GM23338 (cell line): ENCODE measurements at regions not wholly inside any gene's neighbourhood (a gene's known extent, or its start where the extent isn't known, plus 50 kb on each side); places are given as distances from the start of the nearest gene placed in this dataset.

Experiments
- ATAC-seq: fragments of 200-7000 bp; cut with Tn5 transposase; 3 replicates; pipeline ENCODE4 v1.9.1; 2020
- DNase-seq: peaks from one replicate; pipeline ENCODE4 v3.0.0-alpha.2; 2015; ENCODE audit warnings: low spot score
- H2AFZ ChIP-seq: fragments of 200-600 bp; sonication (generic); 2 replicates; pipeline ENCODE4 v1.8.0; 2016; ENCODE audit warnings: antibody characterized with exemption, mild to moderate bottlenecking, moderate library complexity
- H3F3A ChIP-seq: fragments of 200-600 bp; sonication (generic); replicated peaks from 2 replicates; pipeline ENCODE4 v1.8.0; 2017; ENCODE audit warnings: antibody characterized with exemption, mixed run types, low read depth
- H3K27ac ChIP-seq: fragments of 200-600 bp; sonication (generic); 2 replicates; pipeline ENCODE4 v1.6.1; 2016; ENCODE audit warnings: low read depth
- H3K27me3 ChIP-seq: fragments of 200-600 bp; sonication (generic); 2 replicates; pipeline ENCODE4 v1.8.0; 2016; ENCODE audit warnings: mild to moderate bottlenecking, mixed run types, moderate library complexity; ENCODE audit not compliant: insufficient read depth
- H3K36me3 ChIP-seq: fragments of 200-600 bp; sonication (generic); 2 replicates; pipeline ENCODE4 v1.8.0; 2016; ENCODE audit warnings: mild to moderate bottlenecking; ENCODE audit not compliant: insufficient read depth
- H3K4me1 ChIP-seq: fragments of 200-600 bp; sonication (generic); 2 replicates; pipeline ENCODE4 v1.8.0; 2016; ENCODE audit warnings: mild to moderate bottlenecking, moderate library complexity; ENCODE audit not compliant: insufficient read depth
- H3K4me2 ChIP-seq: fragments of 200-600 bp; sonication (generic); 2 replicates; pipeline ENCODE4 v1.7.1; 2017; ENCODE audit warnings: mixed run types
- H3K4me3 ChIP-seq: fragments of 200-600 bp; sonication (generic); 2 replicates; pipeline ENCODE4 v1.6.1; 2016; ENCODE audit warnings: mixed run types
- H3K79me2 ChIP-seq: fragments of 200-600 bp; sonication (generic); replicated peaks from 2 replicates; pipeline ENCODE4 v1.8.0; 2017; ENCODE audit warnings: mild to moderate bottlenecking; ENCODE audit not compliant: insufficient read depth
- H3K9me2 ChIP-seq: fragments of 200-600 bp; sonication (generic); 2 replicates; pipeline ENCODE4 v1.8.0; 2017; ENCODE audit not compliant: insufficient read depth
- H4K20me1 ChIP-seq: fragments of 200-600 bp; sonication (generic); replicated peaks from 2 replicates; pipeline ENCODE4 v1.8.0; 2017; ENCODE audit warnings: mild to moderate bottlenecking; ENCODE audit not compliant: insufficient read depth
- H3K27ac Mint-ChIP-seq: 2 replicates; pipeline ENCODE4 v1.8.0; 2020; ENCODE audit warnings: inconsistent platforms, mild to moderate bottlenecking, moderate library complexity, mixed read lengths
- H3K27me3 Mint-ChIP-seq: 3 replicates; pipeline ENCODE4 v1.8.0; 2022; ENCODE audit warnings: low read depth, mild to moderate bottlenecking, moderate library complexity, mixed read lengths, inconsistent platforms; ENCODE audit not compliant: insufficient read depth, poor library complexity
- H3K36me3 Mint-ChIP-seq: 3 replicates; pipeline ENCODE4 v1.8.0; 2021; ENCODE audit warnings: low read depth, mild to moderate bottlenecking, inconsistent platforms, moderate library complexity, mixed read lengths
- H3K4me1 Mint-ChIP-seq: 3 replicates; pipeline ENCODE4 v1.8.0; 2020; ENCODE audit warnings: mild to moderate bottlenecking, inconsistent platforms, mixed read lengths
- H3K4me3 Mint-ChIP-seq: 3 replicates; pipeline ENCODE4 v1.8.0; 2021; ENCODE audit warnings: moderate library complexity, mild to moderate bottlenecking, inconsistent platforms, mixed read lengths
- H3K9me3 Mint-ChIP-seq: 3 replicates; pipeline ENCODE4 v1.8.0; 2020; ENCODE audit warnings: moderate library complexity, mild to moderate bottlenecking, inconsistent platforms, mixed read lengths
- CREB1 ChIP-seq: fragments of 250-450 bp; sonication (Bioruptor Pico); IDR thresholded peaks from 2 replicates; pipeline ENCODE4 v1.5.0; 2020; ENCODE audit warnings: low read depth, mild to moderate bottlenecking, moderate library complexity
- CTCF ChIP-seq, 2 experiments: fragments of 200-600 bp in 1 of 2; sonication (generic) in 1 of 2; conservative IDR thresholded peaks; 2 replicates each; pipeline versions ENCODE4 v1.5.1 to v1.6.1; 2016 to 2017; ENCODE audit warnings: antibody characterized with exemption in 2 of 2, low read depth in 2 of 2, mild to moderate bottlenecking in 2 of 2, moderate library complexity in 1 of 2
- ETS1 ChIP-seq: IDR thresholded peaks from 2 replicates; pipeline ENCODE4 v1.6.1; 2016; ENCODE audit warnings: antibody characterized with exemption
- EZH2phosphoT487 ChIP-seq: fragments of 200-600 bp; sonication (generic); IDR thresholded peaks from one replicate; pipeline ENCODE4 v1.8.1; 2018; ENCODE audit warnings: antibody characterized with exemption; ENCODE audit not compliant: unreplicated experiment
- NANOG ChIP-seq: IDR thresholded peaks from 2 replicates; pipeline ENCODE4 v1.6.1; 2016; ENCODE audit warnings: antibody characterized with exemption, borderline replicate concordance
- POLR2AphosphoS5 ChIP-seq: IDR thresholded peaks from 2 replicates; pipeline ENCODE4 v1.6.1; 2016; ENCODE audit warnings: antibody characterized with exemption, low read depth
- STAT1 ChIP-seq: IDR thresholded peaks from one replicate; pipeline ENCODE4 v1.6.1; 2016; ENCODE audit warnings: antibody characterized with exemption; ENCODE audit not compliant: unreplicated experiment
- ZNF114 ChIP-seq: fragments of 250-450 bp; sonication (Bioruptor Pico); IDR thresholded peaks from 2 replicates; pipeline ENCODE4 v1.5.0; 2020; ENCODE audit warnings: mild to moderate bottlenecking, moderate library complexity
- ZNF331 ChIP-seq: fragments of 250-450 bp; sonication (Bioruptor Pico); IDR thresholded peaks from 2 replicates; pipeline ENCODE4 v1.5.0; 2020; ENCODE audit warnings: low read depth, mild to moderate bottlenecking, moderate library complexity
- ZNF462 ChIP-seq: fragments of 250-450 bp; sonication (Bioruptor Pico); IDR thresholded peaks from 2 replicates; pipeline ENCODE4 v1.5.0; 2020; ENCODE audit warnings: mild to moderate bottlenecking, moderate library complexity

GRCh38 chr4:100833906-100834305 lies 316.1 kb upstream of the EMCN start (continued):
- TF ChIP-seq POLR2AphosphoS5 (no peak), ZNF331 (CRISPR knock-in tag) (no peak), ZNF114 (CRISPR knock-in tag) (no peak)

GRCh38 chr4:100828986-100829685 lies 311.3 kb upstream of the EMCN start:
- peaks cover 3% of the 10 kb centered on the region for H3K4me1 ChIP-seq
- no peaks in the 10 kb centered on the region for H3K27me3 ChIP-seq
- peaks cover 9% of the 10 kb centered on the region for H3K36me3 Mint-ChIP-seq
- no peak overlapping the region for H3K27ac ChIP-seq
- no peak for DNase-seq
- no peaks in the 10 kb centered on the region for H3K36me3 ChIP-seq
- no peaks in the 10 kb centered on the region for H3F3A ChIP-seq
- H3K4me3 Mint-ChIP-seq: no peak overlapping the region
- H3K27me3 Mint-ChIP-seq: no peaks in the 10 kb centered on the region
- H2AFZ ChIP-seq: no peak overlapping the region
- H3K9me3 Mint-ChIP-seq: peaks cover 12% of the 10 kb centered on the region; the same call in 2 of the 3 replicates
- H3K4me3 ChIP-seq: no peak overlapping the region
- H3K4me1 Mint-ChIP-seq: peaks cover 1% of the 10 kb centered on the region
- no peak overlapping the region for H3K4me2 ChIP-seq
- H4K20me1 ChIP-seq: no peaks in the 10 kb centered on the region
- H3K79me2 ChIP-seq: no peaks in the 10 kb centered on the region
- H3K9me2 ChIP-seq: peaks cover 3% of the 10 kb centered on the region; the same call in 1 of the 2 replicates
- ATAC-seq: no peak
- TF ChIP-seq CREB1 (CRISPR knock-in tag) (no peak), EZH2phosphoT487 (no peak), STAT1 (no peak), ETS1 (no peak)
- H3K27ac Mint-ChIP-seq: no peak overlapping the region

- H3K36me3 ChIP-seq: no peaks in the 10 kb centered on the region
- H2AFZ ChIP-seq: no peak overlapping the region
- H3F3A ChIP-seq: no peaks in the 10 kb centered on the region
- H3K27ac ChIP-seq: no peak overlapping the region
- H3K9me3 Mint-ChIP-seq: peaks cover 12% of the 10 kb centered on the region; the same call in 2 of the 3 replicates
- H3K4me1 ChIP-seq: peaks cover 10% of the 10 kb centered on the region
- H3K27me3 Mint-ChIP-seq: no peaks in the 10 kb centered on the region
- H3K9me2 ChIP-seq: peaks cover 3% of the 10 kb centered on the region; the same call in 1 of the 2 replicates
- no peak for ATAC-seq
- no peaks in the 10 kb centered on the region for H4K20me1 ChIP-seq
- no peak overlapping the region for H3K4me3 Mint-ChIP-seq
- no peak overlapping the region for H3K4me3 ChIP-seq
- peaks cover 9% of the 10 kb centered on the region for H3K36me3 Mint-ChIP-seq
- no peaks in the 10 kb centered on the region for H3K79me2 ChIP-seq
- no peak for DNase-seq
- H3K4me2 ChIP-seq: no peak overlapping the region
- no peak overlapping the region for H3K27ac Mint-ChIP-seq
- H3K4me1 Mint-ChIP-seq: peaks cover 9% of the 10 kb centered on the region
- H3K27me3 ChIP-seq: no peaks in the 10 kb centered on the region
- no peak for TF ChIP-seq POLR2AphosphoS5
- TF ChIP-seq CTCF (conservative IDR thresholded peaks at IDR 0.05; ENCODE audit: low read depth in 2 of 2): no peak
- TF ChIP-seq NANOG: no peak
- no peak for TF ChIP-seq ZNF462 (CRISPR knock-in tag)
- TF ChIP-seq ETS1: no peak
Observed at GRCh38 chr4:100828364-100828763, 310.5 kb upstream of the EMCN start.
